ENCODE measurements at regions not wholly inside any gene's neighbourhood (a gene's known extent, or its start where the extent isn't known, plus 50 kb on each side); places are given as distances from the start of the nearest gene placed in this dataset.

- TF ChIP-seq ZNF518A (tag by site-specific recombination; conservative IDR thresholded peaks at IDR 0.05; ENCODE audit: low read depth) (no peak), WT1 (tag by site-specific recombination; IDR thresholded peaks at IDR 0.05) (no peak)
Observed at GRCh38 chr4:147136751-147137150, 191.1 kb upstream of the TTC29 start (continued).

- CTCF ChIA-PET, result no interaction called here
- TF ChIP-seq ZNF335 (tag by site-specific recombination; conservative IDR thresholded peaks at IDR 0.05), result no peak
- TF ChIP-seq MEIS1 (CRISPR knock-in tag; IDR thresholded peaks at IDR 0.05; ENCODE audit: borderline replicate concordance), result no peak
- TF ChIP-seq ZNF416 (tag by site-specific recombination; IDR thresholded peaks at IDR 0.05), result no peak
- no peaks in the 10 kb centered on the region for H3K9me3 ChIP-seq (ENCODE audit: control insufficient read depth, insufficient read depth, low read depth, low read length)
Observed at GRCh38 chr4:147137280-147137679, 191.6 kb upstream of the TTC29 start.

GRCh38 chr4:147138171-147138570 is 192.5 kb upstream of the TTC29 start:
- CTCF ChIA-PET, result no interaction called here
- TF ChIP-seq ZBTB44 (tag by site-specific recombination; IDR thresholded peaks at IDR 0.05) (no peak), ZBTB7A (tag by site-specific recombination; IDR thresholded peaks at IDR 0.05; ENCODE audit: low read depth) (no peak), EGR2 (tag by site-specific recombination; IDR thresholded peaks at IDR 0.05; ENCODE audit: low read depth) (no peak), ZNF354C (tag by site-specific recombination; IDR thresholded peaks at IDR 0.05; ENCODE audit: borderline replicate concordance, low read depth) (no peak), ZNF704 (tag by site-specific recombination; IDR thresholded peaks at IDR 0.05) (no peak), ZNF174 (tag by site-specific recombination; IDR thresholded peaks at IDR 0.05) (no peak)
- no peaks in the 10 kb centered on the region for H3K36me3 ChIP-seq (ENCODE audit: control insufficient read depth in 2 of 2, insufficient read depth in 1 of 2, low read length in 2 of 2)
- H3K9me3 ChIP-seq (ENCODE audit: control insufficient read depth, insufficient read depth, low read depth, low read length), result no peaks in the 10 kb centered on the region
- POLR2A ChIA-PET, result no interaction called here
- H3K4me1 ChIP-seq (ENCODE audit: control insufficient read depth, insufficient read depth, low read length), result no peaks in the 10 kb centered on the region
- H3K27ac ChIP-seq (ENCODE audit: extremely low read depth, low read depth, low read length), result no peak overlapping the region
- no peak overlapping the region for H3K4me3 ChIP-seq (ENCODE audit: low read depth, low read length)

More at GRCh38 chr4:147137280-147137679, 191.6 kb upstream of the TTC29 start:
- Histone ChIP-seq H3K27ac (ENCODE audit: extremely low read depth, low read depth, low read length) (no peak overlapping the region), H3K4me3 (ENCODE audit: low read depth, low read length) (no peak overlapping the region), H3K36me3 (ENCODE audit: control insufficient read depth in 2 of 2, insufficient read depth in 1 of 2, low read length in 2 of 2) (no peaks in the 10 kb centered on the region), H3K4me1 (ENCODE audit: control insufficient read depth, insufficient read depth, low read length) (no peaks in the 10 kb centered on the region)
- POLR2A ChIA-PET, result no interaction called here

GRCh38 chr4:147139455-147140198 is 194.0 kb upstream of the TTC29 start:
- no peaks in the 10 kb centered on the region for H3K9me3 ChIP-seq (ENCODE audit: control insufficient read depth, insufficient read depth, low read depth, low read length)
- no peak overlapping the region for H3K27ac ChIP-seq (ENCODE audit: extremely low read depth, low read depth, low read length)
- H3K4me3 ChIP-seq (ENCODE audit: low read depth, low read length), result no peak overlapping the region
- ChIA-PET CTCF (interaction anchor here (1.0 kb wide), 1 partner anchor 450 kb away, joined by 3 read pairs; no protein-coding TSS in a partner anchor), POLR2A (no interaction called here)
- no peaks in the 10 kb centered on the region for H3K4me1 ChIP-seq (ENCODE audit: control insufficient read depth, insufficient read depth, low read length)
- no peaks in the 10 kb centered on the region for H3K36me3 ChIP-seq (ENCODE audit: control insufficient read depth in 2 of 2, insufficient read depth in 1 of 2, low read length in 2 of 2)
- no peak for TF ChIP-seq ZNF747 (tag by site-specific recombination; IDR thresholded peaks at IDR 0.05)
- TF ChIP-seq ZNF558 (tag by site-specific recombination; IDR thresholded peaks at IDR 0.05), result no peak
- no peak for TF ChIP-seq ZNF670 (tag by site-specific recombination; IDR thresholded peaks at IDR 0.05; ENCODE audit: low read depth)
- no peak for TF ChIP-seq PRDM10 (tag by site-specific recombination; IDR thresholded peaks at IDR 0.05)
- TF ChIP-seq ZNF239 (tag by site-specific recombination; IDR thresholded peaks at IDR 0.05), result no peak
- no peak for TF ChIP-seq GFI1B (tag by site-specific recombination; IDR thresholded peaks at IDR 0.05)
- no peak for TF ChIP-seq ZNF157 (tag by site-specific recombination; IDR thresholded peaks at IDR 0.05)

All from HEK293 (cell line).